ENCODE measurements at regions not wholly inside any gene's neighbourhood (a gene's known extent, or its start where the extent isn't known, plus 50 kb on each side); places are given as distances from the start of the nearest gene placed in this dataset.

DNA sequence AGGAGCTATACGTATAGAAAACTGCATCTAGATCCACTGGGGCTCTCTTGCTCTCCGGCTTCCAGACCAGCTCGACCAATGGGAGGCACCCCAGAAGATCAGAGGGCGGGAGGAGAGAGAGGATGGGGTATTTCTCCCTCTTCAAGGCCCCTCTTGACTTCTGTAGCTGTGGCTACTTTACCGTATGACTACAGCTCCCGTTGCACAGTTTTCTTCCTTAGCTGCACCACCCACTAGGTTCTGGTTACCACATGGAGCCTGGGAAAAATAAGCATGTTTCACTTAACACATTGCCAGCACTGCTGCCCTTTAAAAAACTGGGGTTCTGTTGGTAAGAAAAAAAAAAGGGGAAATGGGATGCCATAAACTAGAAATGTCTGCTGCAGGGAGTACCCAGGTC is 214.4 kb downstream of the TBX5 start:
- no peaks in the 10 kb centered on the region for H3K79me2 ChIP-seq (ENCODE audit: control insufficient read depth, insufficient read depth, low read length)
- H3K4me1 Mint-ChIP-seq, result no peaks in the 10 kb centered on the region
- H2AFZ ChIP-seq (ENCODE audit: insufficient read depth, low read depth, low read length, poor library complexity, severe bottlenecking), result no peak overlapping the region
- no peak overlapping the region for H3K4me3 ChIP-seq (ENCODE audit: control extremely low read depth in 1 of 5, extremely low read depth in 1 of 5, insufficient read depth in 1 of 5, low read depth in 2 of 5, low read length in 4 of 5)
- H3K27me3 ChIP-seq (replicated peaks in 1 of 4; ENCODE audit: control extremely low read depth in 1 of 4, control insufficient read depth in 3 of 4, insufficient read depth in 4 of 4, low read length in 3 of 4), result peaks cover 0 to 3% (median 0%) of the 10 kb centered on the region in 4 experiments
- intact Hi-C loops (cut with micrococcal nuclease), result no loop called here
- CTCF ChIA-PET, result no interaction called here
- DNase-seq (no peak), ATAC-seq (ENCODE audit: low read depth) (no peak)
- WGBS (ENCODE audit: insufficient coverage), result 59% methylated on average over 3 of the region's 6 CpGs
- H3K9me3 Mint-ChIP-seq (ENCODE audit: insufficient read depth), result peaks cover 7% of the 10 kb centered on the region
- H3K4me3 Mint-ChIP-seq, result no peak overlapping the region
- no peaks in the 10 kb centered on the region for H4K20me1 ChIP-seq (ENCODE audit: control insufficient read depth, insufficient read depth, low read length, poor library complexity, severe bottlenecking)
- H3K27me3 Mint-ChIP-seq, result peaks cover 22% of the 10 kb centered on the region
- H3K9ac ChIP-seq (ENCODE audit: low read length), result no peak overlapping the region
- H3K27ac ChIP-seq (ENCODE audit: low read length in 2 of 2), result no peak overlapping the region
- no peak overlapping the region for H3K27ac Mint-ChIP-seq
- POLR2A ChIA-PET, result no interaction called here
- no peaks in the 10 kb centered on the region for H3K36me3 ChIP-seq (replicated peaks in 1 of 2; ENCODE audit: control extremely low read depth in 1 of 2, control insufficient read depth in 1 of 2, extremely low read depth in 1 of 2, insufficient read depth in 2 of 2, low read length in 1 of 2)
- peaks cover 0 to 2% (median 0%) of the 10 kb centered on the region in 3 donors for H3K9me3 ChIP-seq (ENCODE audit: control extremely low read depth in 1 of 3, control insufficient read depth in 2 of 3, insufficient read depth in 1 of 3, low read length in 2 of 3)
- H3K4me2 ChIP-seq (replicated peaks; ENCODE audit: low read depth, low read length, poor library complexity, severe bottlenecking), result no peak overlapping the region
- TF ChIP-seq, protein P1, sequence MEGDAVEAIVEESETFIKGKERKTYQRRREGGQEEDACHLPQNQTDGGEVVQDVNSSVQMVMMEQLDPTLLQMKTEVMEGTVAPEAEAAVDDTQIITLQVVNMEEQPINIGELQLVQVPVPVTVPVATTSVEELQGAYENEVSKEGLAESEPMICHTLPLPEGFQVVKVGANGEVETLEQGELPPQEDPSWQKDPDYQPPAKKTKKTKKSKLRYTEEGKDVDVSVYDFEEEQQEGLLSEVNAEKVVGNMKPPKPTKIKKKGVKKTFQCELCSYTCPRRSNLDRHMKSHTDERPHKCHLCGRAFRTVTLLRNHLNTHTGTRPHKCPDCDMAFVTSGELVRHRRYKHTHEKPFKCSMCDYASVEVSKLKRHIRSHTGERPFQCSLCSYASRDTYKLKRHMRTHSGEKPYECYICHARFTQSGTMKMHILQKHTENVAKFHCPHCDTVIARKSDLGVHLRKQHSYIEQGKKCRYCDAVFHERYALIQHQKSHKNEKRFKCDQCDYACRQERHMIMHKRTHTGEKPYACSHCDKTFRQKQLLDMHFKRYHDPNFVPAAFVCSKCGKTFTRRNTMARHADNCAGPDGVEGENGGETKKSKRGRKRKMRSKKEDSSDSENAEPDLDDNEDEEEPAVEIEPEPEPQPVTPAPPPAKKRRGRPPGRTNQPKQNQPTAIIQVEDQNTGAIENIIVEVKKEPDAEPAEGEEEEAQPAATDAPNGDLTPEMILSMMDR (IDR thresholded peaks at IDR 0.05), result no peak
- no peak for TF ChIP-seq EZH2 (IDR thresholded peaks at IDR 0.05; ENCODE audit: borderline replicate concordance, insufficient read depth, low read depth, low read length, poor library complexity, severe bottlenecking)
- no peaks in the 10 kb centered on the region for H3K4me1 ChIP-seq (ENCODE audit: control insufficient read depth in 2 of 2, insufficient read depth in 2 of 2, low read length in 2 of 2)

DNA sequence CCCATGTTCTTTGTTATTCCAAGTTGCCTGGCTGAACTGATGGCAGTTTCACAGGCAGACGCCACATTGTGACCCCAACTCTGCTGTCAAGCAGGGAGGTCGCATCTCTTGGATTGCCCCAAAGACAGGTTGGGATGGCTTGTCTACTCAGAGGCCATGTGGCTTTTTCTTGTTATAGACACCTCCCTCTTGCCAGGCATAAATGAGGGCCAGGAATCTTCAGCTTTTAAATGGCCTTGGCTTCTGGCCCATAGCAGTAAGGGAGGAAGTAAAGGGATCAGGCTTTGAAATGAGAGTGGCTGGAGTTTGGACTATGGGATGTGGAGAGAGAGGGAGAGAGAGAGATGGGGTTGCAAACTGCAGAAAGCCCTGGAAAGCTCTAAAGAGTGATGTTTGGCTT is 215.0 kb downstream of the TBX5 start:
- ATAC-seq (ENCODE audit: low read depth), result no peak
- Histone ChIP-seq H3K36me3 (replicated peaks in 1 of 2; ENCODE audit: control extremely low read depth in 1 of 2, control insufficient read depth in 1 of 2, extremely low read depth in 1 of 2, insufficient read depth in 2 of 2, low read length in 1 of 2) (no peaks in the 10 kb centered on the region), H3K4me3 (ENCODE audit: control extremely low read depth in 1 of 5, extremely low read depth in 1 of 5, insufficient read depth in 1 of 5, low read depth in 2 of 5, low read length in 4 of 5) (no peak overlapping the region), H4K20me1 (ENCODE audit: control insufficient read depth, insufficient read depth, low read length, poor library complexity, severe bottlenecking) (no peaks in the 10 kb centered on the region), H3K9ac (ENCODE audit: low read length) (no peak overlapping the region), H3K27me3 (replicated peaks in 1 of 4; ENCODE audit: control extremely low read depth in 1 of 4, control insufficient read depth in 3 of 4, insufficient read depth in 4 of 4, low read length in 3 of 4) (peaks cover 0 to 3% (median under 1%) of the 10 kb centered on the region in 4 experiments), H3K79me2 (ENCODE audit: control insufficient read depth, insufficient read depth, low read length) (no peaks in the 10 kb centered on the region), H3K27ac (ENCODE audit: low read length in 2 of 2) (no peak overlapping the region), H2AFZ (ENCODE audit: insufficient read depth, low read depth, low read length, poor library complexity, severe bottlenecking) (no peak overlapping the region), H3K4me2 (replicated peaks; ENCODE audit: low read depth, low read length, poor library complexity, severe bottlenecking) (no peak overlapping the region), H3K9me3 (ENCODE audit: control extremely low read depth in 1 of 3, control insufficient read depth in 2 of 3, insufficient read depth in 1 of 3, low read length in 2 of 3) (peaks cover 0 to 2% (median 0%) of the 10 kb centered on the region in 3 donors), H3K4me1 (ENCODE audit: control insufficient read depth in 2 of 2, insufficient read depth in 2 of 2, low read length in 2 of 2) (no peaks in the 10 kb centered on the region)
- WGBS (ENCODE audit: insufficient coverage), result 96% methylated on average over 2 of the region's 2 CpGs
- ChIA-PET POLR2A (no interaction called here), CTCF (no interaction called here)
- intact Hi-C loops (cut with micrococcal nuclease), result no loop called here
- TF ChIP-seq, protein P1 (IDR thresholded peaks at IDR 0.05), result no peak
- no peak for TF ChIP-seq EZH2 (IDR thresholded peaks at IDR 0.05; ENCODE audit: borderline replicate concordance, insufficient read depth, low read depth, low read length, poor library complexity, severe bottlenecking)
- no peak overlapping the region for H3K4me3 Mint-ChIP-seq
- no peak for DNase-seq
- H3K4me1 Mint-ChIP-seq, result no peaks in the 10 kb centered on the region
- H3K9me3 Mint-ChIP-seq (ENCODE audit: insufficient read depth), result peaks cover 6% of the 10 kb centered on the region
- H3K27ac Mint-ChIP-seq, result no peak overlapping the region
- H3K27me3 Mint-ChIP-seq, result peaks cover 25% of the 10 kb centered on the region

Measured in B cell (primary cell).